EH (cell line): ENCODE measurements at regions not wholly inside any gene's neighbourhood (a gene's known extent, or its start where the extent isn't known, plus 50 kb on each side); places are given as distances from the start of the nearest gene placed in this dataset.

Experiments used
- DNase-seq: peaks from one replicate; pipeline ENCODE4 v3.0.0-alpha.2; 2015; ENCODE audit warnings: low read depth

GRCh38 chr3:127458696-127459604 lies 131.6 kb downstream of the TPRA1 start:
- peak; percentile 20 for DNase-seq

- no peak for DNase-seq
Observed at GRCh38 chr3:127457546-127458145, 132.9 kb downstream of the TPRA1 start.

- peak; percentile 73 for DNase-seq
Observed at GRCh38 chr3:127457094-127457475, 133.4 kb downstream of the TPRA1 start.

- peak; percentile 77 for DNase-seq
Observed at GRCh38 chr3:127456471-127457093, 134.0 kb downstream of the TPRA1 start.

- DNase-seq: peak; percentile 65
Observed at GRCh38 chr3:127455541-127456450, 134.7 kb downstream of the TPRA1 start.

- no peak for DNase-seq
Observed at GRCh38 chr3:127454968-127455367, 135.6 kb downstream of the TPRA1 start.

GRCh38 chr3:127454051-127454450 lies 136.5 kb downstream of the TPRA1 start:
- DNase-seq: no peak

- no peak for DNase-seq
Observed at GRCh38 chr3:127452321-127452821, 138.2 kb downstream of the TPRA1 start.

- no peak for DNase-seq
Observed at GRCh38 chr3:127451321-127451720, 139.2 kb downstream of the TPRA1 start.

GRCh38 chr3:127450331-127450730 lies 140.2 kb downstream of the TPRA1 start:
- no peak for DNase-seq

GRCh38 chr3:127449486-127450212 lies 140.9 kb downstream of the TPRA1 start:
- DNase-seq: no peak

GRCh38 chr3:127448671-127449070 lies 141.9 kb downstream of the TPRA1 start:
- no peak for DNase-seq

GRCh38 chr3:127448161-127448561 lies 142.4 kb downstream of the TPRA1 start:
- no peak for DNase-seq

- no peak for DNase-seq
Observed at GRCh38 chr3:127446756-127447155, 143.8 kb downstream of the TPRA1 start.

GRCh38 chr3:127445581-127446343 lies 144.8 kb downstream of the TPRA1 start:
- DNase-seq: no peak

GRCh38 chr3:127444761-127445160 lies 145.8 kb downstream of the TPRA1 start:
- no peak for DNase-seq

- DNase-seq: no peak
Observed at GRCh38 chr3:127443581-127444375, 146.8 kb downstream of the TPRA1 start.

GRCh38 chr3:127442506-127442905 lies 148.0 kb downstream of the TPRA1 start:
- DNase-seq: no peak

GRCh38 chr3:127441764-127442163 lies 148.8 kb downstream of the TPRA1 start:
- no peak for DNase-seq
